OCI-LY1 (cell line): ENCODE measurements at regions not wholly inside any gene's neighbourhood (a gene's known extent, or its start where the extent isn't known, plus 50 kb on each side); places are given as distances from the start of the nearest gene placed in this dataset.

Source experiments
- H2AFZ ChIP-seq: fragments of 200-600 bp; sonication (generic), shearing (Covaris generic); 2 replicates; pipeline ENCODE4 v1.6.0; 2014; ENCODE audit warnings: antibody characterized with exemption, mild to moderate bottlenecking, low read length
- H3F3A ChIP-seq: fragments of 200-600 bp; sonication (generic), shearing (Covaris generic); 2 replicates; pipeline ENCODE4 v1.6.0; 2014; ENCODE audit warnings: mild to moderate bottlenecking, antibody characterized with exemption, low read length, moderate library complexity; ENCODE audit not compliant: insufficient read depth
- H3K27ac ChIP-seq: fragments of 200-600 bp; sonication (generic); 2 replicates; pipeline ENCODE4 v1.5.1; 2014; ENCODE audit warnings: low read length, mixed run types, mild to moderate bottlenecking, low read depth; ENCODE audit not compliant: poor library complexity, severe bottlenecking
- H3K27me3 ChIP-seq: fragments of 200-600 bp; sonication (generic); 2 replicates; pipeline ENCODE4 v1.6.0; 2014; ENCODE audit warnings: antibody characterized with exemption, mild to moderate bottlenecking, low read length, moderate library complexity; ENCODE audit not compliant: insufficient read depth
- H3K36me3 ChIP-seq: fragments of 200-600 bp; sonication (generic); 2 replicates; pipeline ENCODE4 v1.6.1; 2014; ENCODE audit warnings: mild to moderate bottlenecking, antibody characterized with exemption, low read length, moderate library complexity, mixed read lengths; ENCODE audit not compliant: insufficient read depth
- H3K4me1 ChIP-seq: fragments of 200-600 bp; sonication (generic); 2 replicates; pipeline ENCODE4 v1.5.1; 2014; ENCODE audit warnings: mild to moderate bottlenecking, low read length, moderate library complexity; ENCODE audit not compliant: insufficient read depth, severe bottlenecking
- H3K4me2 ChIP-seq: fragments of 200-600 bp; sonication (generic), shearing (Covaris generic); 2 replicates; pipeline ENCODE4 v1.6.1; 2014; ENCODE audit warnings: low read length
- H3K4me3 ChIP-seq: fragments of 200-600 bp; sonication (generic); 2 replicates; pipeline ENCODE4 v1.5.1; 2014; ENCODE audit warnings: low read length, low read depth, mild to moderate bottlenecking, mixed read lengths; ENCODE audit not compliant: poor library complexity, severe bottlenecking
- H3K79me2 ChIP-seq: fragments of 200-600 bp; shearing (Covaris generic); 2 replicates; pipeline ENCODE4 v1.6.1; 2016; ENCODE audit warnings: mixed run types, low read length, mixed read lengths; ENCODE audit not compliant: insufficient read depth
- H3K9ac ChIP-seq: fragments of 200-600 bp; sonication (generic), shearing (Covaris generic); 2 replicates; pipeline ENCODE4 v1.6.1; 2014; ENCODE audit warnings: mild to moderate bottlenecking, low read length, mixed read lengths
- H3K9me2 ChIP-seq: fragments of 200-600 bp; sonication (generic), shearing (Covaris generic); 2 replicates; pipeline ENCODE4 v1.6.1; 2014; ENCODE audit warnings: low read depth, mild to moderate bottlenecking, low read length, mixed read lengths
- H3K9me3 ChIP-seq: fragments of 200-600 bp; shearing (Covaris generic); 2 replicates; pipeline ENCODE4 v1.6.1; 2014; ENCODE audit warnings: low read length, mixed read lengths
- H4K20me1 ChIP-seq: fragments of 200-600 bp; sonication (generic), shearing (Covaris generic); 2 replicates; pipeline ENCODE4 v1.6.0; 2016; ENCODE audit warnings: mild to moderate bottlenecking, low read length; ENCODE audit not compliant: insufficient read depth
- EZH2 ChIP-seq: fragments of 200-600 bp; sonication (generic), shearing (Covaris generic); IDR thresholded peaks from 2 replicates; pipeline ENCODE4 v1.8.0; 2017; ENCODE audit warnings: borderline replicate concordance, mixed run types, mild to moderate bottlenecking, antibody characterized with exemption, low read length, moderate library complexity, mixed read lengths
- TF ChIP-seq, protein P1 (sequence below): fragments of 200-600 bp; sonication (generic), shearing (Covaris generic); IDR thresholded peaks from 2 replicates; pipeline ENCODE4 v1.5.1; 2017; ENCODE audit warnings: mild to moderate bottlenecking, antibody characterized with exemption, low read length, moderate library complexity, mixed read lengths

DNA sequence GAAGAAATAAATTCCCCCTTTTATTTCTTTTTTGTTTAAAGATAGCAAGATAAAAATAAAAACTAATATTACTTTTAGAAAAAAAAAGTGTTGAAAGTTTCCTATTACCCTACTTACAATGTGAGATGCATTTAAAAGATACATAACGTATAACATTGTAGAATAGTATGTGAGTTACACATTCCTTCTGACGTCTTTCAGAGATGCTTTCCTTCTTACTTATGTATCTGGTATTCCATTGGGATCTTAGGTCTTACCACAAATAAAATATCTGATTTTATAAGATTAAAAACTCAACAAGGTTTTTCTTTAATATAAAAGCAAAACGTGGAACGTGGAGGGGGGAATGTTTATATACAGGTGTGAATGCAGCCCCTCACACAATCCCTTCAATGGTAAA, 147.2 kb upstream of the ETS2 start:
- no peaks in the 10 kb centered on the region for H3K36me3 ChIP-seq
- H3K27ac ChIP-seq, result no peak overlapping the region
- no peak overlapping the region for H3K9ac ChIP-seq
- no peak overlapping the region for H3K4me2 ChIP-seq
- H3K27me3 ChIP-seq, result no peaks in the 10 kb centered on the region
- no peak overlapping the region for H2AFZ ChIP-seq
- no peaks in the 10 kb centered on the region for H3K79me2 ChIP-seq
- no peaks in the 10 kb centered on the region for H3K4me1 ChIP-seq
- no peaks in the 10 kb centered on the region for H3K9me2 ChIP-seq
- H3F3A ChIP-seq, result no peaks in the 10 kb centered on the region
- H3K4me3 ChIP-seq, result no peak overlapping the region
- H3K9me3 ChIP-seq, result no peaks in the 10 kb centered on the region
- no peaks in the 10 kb centered on the region for H4K20me1 ChIP-seq
- TF ChIP-seq, protein P1, sequence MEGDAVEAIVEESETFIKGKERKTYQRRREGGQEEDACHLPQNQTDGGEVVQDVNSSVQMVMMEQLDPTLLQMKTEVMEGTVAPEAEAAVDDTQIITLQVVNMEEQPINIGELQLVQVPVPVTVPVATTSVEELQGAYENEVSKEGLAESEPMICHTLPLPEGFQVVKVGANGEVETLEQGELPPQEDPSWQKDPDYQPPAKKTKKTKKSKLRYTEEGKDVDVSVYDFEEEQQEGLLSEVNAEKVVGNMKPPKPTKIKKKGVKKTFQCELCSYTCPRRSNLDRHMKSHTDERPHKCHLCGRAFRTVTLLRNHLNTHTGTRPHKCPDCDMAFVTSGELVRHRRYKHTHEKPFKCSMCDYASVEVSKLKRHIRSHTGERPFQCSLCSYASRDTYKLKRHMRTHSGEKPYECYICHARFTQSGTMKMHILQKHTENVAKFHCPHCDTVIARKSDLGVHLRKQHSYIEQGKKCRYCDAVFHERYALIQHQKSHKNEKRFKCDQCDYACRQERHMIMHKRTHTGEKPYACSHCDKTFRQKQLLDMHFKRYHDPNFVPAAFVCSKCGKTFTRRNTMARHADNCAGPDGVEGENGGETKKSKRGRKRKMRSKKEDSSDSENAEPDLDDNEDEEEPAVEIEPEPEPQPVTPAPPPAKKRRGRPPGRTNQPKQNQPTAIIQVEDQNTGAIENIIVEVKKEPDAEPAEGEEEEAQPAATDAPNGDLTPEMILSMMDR, result no peak
- TF ChIP-seq EZH2, result no peak

DNA sequence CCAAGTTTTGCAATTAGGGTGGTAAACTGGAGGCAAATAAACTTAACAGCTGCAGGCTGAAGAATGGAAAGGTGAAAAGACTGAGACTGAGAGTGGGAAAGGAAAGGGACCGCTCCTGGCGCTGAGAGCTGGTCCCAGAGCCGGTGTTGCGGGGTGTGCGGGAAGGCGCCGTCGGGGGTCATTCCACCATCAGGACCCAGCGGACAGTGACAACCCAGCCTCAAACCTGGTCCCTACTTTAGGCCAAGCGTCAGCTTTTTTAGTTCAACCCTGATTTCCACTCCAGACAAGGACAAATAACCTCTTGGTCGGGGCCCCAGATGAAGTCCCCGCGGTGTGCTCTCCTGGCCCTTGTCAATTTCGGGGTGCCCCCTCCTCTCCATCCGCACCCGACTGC, 145.8 kb upstream of the ETS2 start:
- Histone ChIP-seq H3K27me3 (no peaks in the 10 kb centered on the region), H4K20me1 (no peaks in the 10 kb centered on the region), H3K4me3 (no peak overlapping the region)

DNA sequence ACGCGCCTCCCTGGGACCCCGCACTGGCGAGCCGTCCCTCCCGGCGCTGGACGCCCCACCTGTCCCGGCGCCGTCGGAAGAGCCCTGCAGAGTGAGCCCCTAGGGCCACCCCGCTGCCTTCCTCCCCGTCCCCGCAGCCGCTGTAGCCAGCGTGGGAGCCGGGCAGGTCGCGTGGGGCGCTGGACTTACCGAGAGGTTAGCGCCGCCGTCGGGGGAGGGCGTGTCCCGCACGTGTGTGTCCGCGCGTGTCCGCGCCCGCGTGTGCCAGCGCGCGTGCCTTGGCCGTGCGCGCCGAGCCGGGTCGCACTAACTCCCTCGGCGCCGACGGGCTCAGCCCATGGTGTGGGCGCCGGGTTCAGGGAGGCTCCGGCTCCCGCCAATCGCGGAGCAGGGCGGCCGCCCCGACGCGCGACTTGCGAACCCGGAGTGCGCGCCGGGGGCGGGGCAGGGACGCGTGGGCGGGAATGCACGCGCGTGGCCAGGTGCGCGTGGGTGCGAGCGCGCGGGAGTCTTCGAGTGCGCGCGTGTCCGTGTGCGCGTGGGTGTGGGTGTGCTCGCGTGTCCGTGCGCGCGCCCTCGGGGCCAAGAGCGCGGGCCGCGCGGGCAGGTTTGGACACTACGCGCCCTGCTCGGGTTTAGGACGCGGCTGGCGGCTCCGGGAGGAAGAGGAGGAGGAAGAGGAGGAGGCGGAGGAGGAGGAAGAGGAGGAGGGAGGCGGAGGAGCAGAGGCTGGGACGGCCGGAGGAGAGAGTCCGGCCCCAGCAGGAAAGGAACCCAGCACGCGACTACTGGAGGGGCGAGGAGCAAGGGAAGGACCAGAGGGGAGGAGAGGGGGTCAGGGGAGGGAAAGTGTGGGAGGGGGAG, 145.2 kb upstream of the ETS2 start:
- Histone ChIP-seq H3K27ac (no peak overlapping the region), H3K9me3 (no peaks in the 10 kb centered on the region), H3K9ac (no peak overlapping the region), H3K27me3 (no peaks in the 10 kb centered on the region), H3K4me1 (no peaks in the 10 kb centered on the region), H3K4me3 (no peak overlapping the region), H2AFZ (no peak overlapping the region), H4K20me1 (no peaks in the 10 kb centered on the region), H3K36me3 (no peaks in the 10 kb centered on the region), H3K4me2 (no peak overlapping the region), H3K79me2 (no peaks in the 10 kb centered on the region), H3F3A (no peaks in the 10 kb centered on the region), H3K9me2 (no peaks in the 10 kb centered on the region)
- no peak for TF ChIP-seq EZH2
- TF ChIP-seq, protein P1, result no peak

More for the DNA sequence above, 145.8 kb upstream of the ETS2 start:
- Histone ChIP-seq H3K4me1 (no peaks in the 10 kb centered on the region), H3K9me2 (no peaks in the 10 kb centered on the region), H3K79me2 (no peaks in the 10 kb centered on the region), H3K9me3 (no peaks in the 10 kb centered on the region), H3K9ac (no peak overlapping the region), H3K36me3 (no peaks in the 10 kb centered on the region), H3F3A (no peaks in the 10 kb centered on the region), H3K27ac (no peak overlapping the region), H3K4me2 (no peak overlapping the region), H2AFZ (no peak overlapping the region)
- TF ChIP-seq, protein P1, result no peak
- TF ChIP-seq EZH2, result no peak
